Thyroid gland (tissue), 4 donors: ENCODE measurements at regions not wholly inside any gene's neighbourhood (a gene's known extent, or its start where the extent isn't known, plus 50 kb on each side); places are given as distances from the start of the nearest gene placed in this dataset.

Experiments
- POLR2A ChIP-seq, 2 donors: fragments of 450-650 bp; IDR thresholded peaks; one replicate each; pipeline ENCODE4 v1.6.1; 2017; ENCODE audit warnings: antibody characterized with exemption in 2 of 2, mild to moderate bottlenecking in 2 of 2, moderate library complexity in 1 of 2
- TF ChIP-seq, protein P1 (sequence below), 6 experiments: fragments of 200-600 bp in 3 of 6; fragments of 450-650 bp in 3 of 6; sonication (generic) in 3 of 6; IDR thresholded peaks; one replicate each; pipeline ENCODE4 v1.5.1; 2016 to 2019; ENCODE audit warnings: antibody characterized with exemption in 6 of 6, mild to moderate bottlenecking in 2 of 6, inconsistent platforms in 1 of 6, moderate library complexity in 1 of 6

GRCh38 chr3:140830391-140830790, 111.2 kb upstream of the SLC25A36 start:
- no peak for TF ChIP-seq POLR2A (IDR thresholded peaks at IDR 0.05)
- TF ChIP-seq, protein P1, sequence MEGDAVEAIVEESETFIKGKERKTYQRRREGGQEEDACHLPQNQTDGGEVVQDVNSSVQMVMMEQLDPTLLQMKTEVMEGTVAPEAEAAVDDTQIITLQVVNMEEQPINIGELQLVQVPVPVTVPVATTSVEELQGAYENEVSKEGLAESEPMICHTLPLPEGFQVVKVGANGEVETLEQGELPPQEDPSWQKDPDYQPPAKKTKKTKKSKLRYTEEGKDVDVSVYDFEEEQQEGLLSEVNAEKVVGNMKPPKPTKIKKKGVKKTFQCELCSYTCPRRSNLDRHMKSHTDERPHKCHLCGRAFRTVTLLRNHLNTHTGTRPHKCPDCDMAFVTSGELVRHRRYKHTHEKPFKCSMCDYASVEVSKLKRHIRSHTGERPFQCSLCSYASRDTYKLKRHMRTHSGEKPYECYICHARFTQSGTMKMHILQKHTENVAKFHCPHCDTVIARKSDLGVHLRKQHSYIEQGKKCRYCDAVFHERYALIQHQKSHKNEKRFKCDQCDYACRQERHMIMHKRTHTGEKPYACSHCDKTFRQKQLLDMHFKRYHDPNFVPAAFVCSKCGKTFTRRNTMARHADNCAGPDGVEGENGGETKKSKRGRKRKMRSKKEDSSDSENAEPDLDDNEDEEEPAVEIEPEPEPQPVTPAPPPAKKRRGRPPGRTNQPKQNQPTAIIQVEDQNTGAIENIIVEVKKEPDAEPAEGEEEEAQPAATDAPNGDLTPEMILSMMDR (IDR thresholded peaks at IDR 0.05): no peak
